GM21529 (cell line): ENCODE measurements at regions not wholly inside any gene's neighbourhood (a gene's known extent, or its start where the extent isn't known, plus 50 kb on each side); places are given as distances from the start of the nearest gene placed in this dataset.

Source experiments
- ATAC-seq: cut with Tn5 transposase; IDR thresholded peaks from one replicate; pipeline ENCODE4 v1.9.1; 2021; ENCODE audit not compliant: unreplicated experiment

- ATAC-seq, result no peak
These were observed 1837.5 kb upstream of the CELF4 start for GRCh38 chr18:39403121-39403520.

- no peak for ATAC-seq
These were observed 1834.1 kb upstream of the CELF4 start for GRCh38 chr18:39399662-39400061.

- ATAC-seq, result no peak
These were observed 1830.6 kb upstream of the CELF4 start for GRCh38 chr18:39396168-39396567.

GRCh38 chr18:39389800-39390379 is 1824.3 kb upstream of the CELF4 start:
- no peak for ATAC-seq

GRCh38 chr18:39380866-39381265 is 1815.3 kb upstream of the CELF4 start:
- no peak for ATAC-seq

GRCh38 chr18:39380186-39380725 is 1814.7 kb upstream of the CELF4 start:
- ATAC-seq, result no peak

- no peak for ATAC-seq
These were observed 1809.5 kb upstream of the CELF4 start for GRCh38 chr18:39375066-39375465.

GRCh38 chr18:39371996-39372395 is 1806.4 kb upstream of the CELF4 start:
- ATAC-seq, result no peak

- no peak for ATAC-seq
These were observed 1801.1 kb upstream of the CELF4 start for GRCh38 chr18:39366656-39367055.

- ATAC-seq, result no peak
These were observed 1800.4 kb upstream of the CELF4 start for GRCh38 chr18:39365836-39366485.

GRCh38 chr18:39360072-39360471 is 1794.5 kb upstream of the CELF4 start:
- no peak for ATAC-seq

GRCh38 chr18:39359636-39360035 is 1794.0 kb upstream of the CELF4 start:
- no peak for ATAC-seq

GRCh38 chr18:39350945-39351344 is 1785.3 kb upstream of the CELF4 start:
- ATAC-seq, result no peak

- no peak for ATAC-seq
These were observed 1784.2 kb upstream of the CELF4 start for GRCh38 chr18:39349801-39350200.

- ATAC-seq, result no peak
These were observed 1783.2 kb upstream of the CELF4 start for GRCh38 chr18:39348757-39349156.

GRCh38 chr18:39347701-39348100 is 1782.1 kb upstream of the CELF4 start:
- no peak for ATAC-seq

GRCh38 chr18:39346916-39347315 is 1781.3 kb upstream of the CELF4 start:
- no peak for ATAC-seq

- ATAC-seq, result no peak
These were observed 1779.7 kb upstream of the CELF4 start for GRCh38 chr18:39345321-39345720.

GRCh38 chr18:39344487-39344886 is 1778.9 kb upstream of the CELF4 start:
- ATAC-seq, result no peak

- ATAC-seq, result no peak
These were observed 1775.5 kb upstream of the CELF4 start for GRCh38 chr18:39341129-39341528.

GRCh38 chr18:39340418-39340817 is 1774.8 kb upstream of the CELF4 start:
- no peak for ATAC-seq

- no peak for ATAC-seq
These were observed 1764.1 kb upstream of the CELF4 start for GRCh38 chr18:39329496-39330275.
